ENCODE measurements at regions not wholly inside any gene's neighbourhood (a gene's known extent, or its start where the extent isn't known, plus 50 kb on each side); places are given as distances from the start of the nearest gene placed in this dataset.
"Not testable (repeated sequence)": the region's sequence is repeated elsewhere in the genome, so short reads cannot be mapped to it uniquely, and the experiment has no call there.

DNA sequence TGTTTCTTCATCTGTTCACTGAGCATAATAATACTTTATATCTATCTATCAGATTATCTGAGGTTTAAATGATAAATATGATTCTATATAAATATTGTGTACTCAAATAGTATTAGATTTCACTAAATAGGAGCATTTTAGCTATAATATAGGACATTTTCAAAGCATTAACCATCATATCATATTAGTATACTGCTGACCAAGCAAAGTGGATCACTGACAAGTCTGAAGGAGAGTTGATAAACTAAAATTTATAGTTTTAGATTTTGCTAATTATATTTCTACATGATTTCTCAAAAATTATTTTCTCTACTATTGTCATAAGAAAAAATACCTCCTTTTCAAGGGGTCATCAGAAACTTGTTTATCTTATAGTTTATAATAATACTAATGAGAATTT, 937.8 kb upstream of the LRATD1 start:
- Histone ChIP-seq H3K27ac (ENCODE audit: low read depth, low read length, poor library complexity, severe bottlenecking) (no peak overlapping the region), H3K4me2 (ENCODE audit: low read length) (no peak overlapping the region), H3K9me3 (ENCODE audit: low read length) (no peaks in the 10 kb centered on the region), H3K79me2 (ENCODE audit: insufficient read depth, low read depth, low read length) (no peaks in the 10 kb centered on the region), H3K4me3 (ENCODE audit: low read depth, low read length, poor library complexity, severe bottlenecking) (no peak overlapping the region), H2AFZ (ENCODE audit: low read length) (no peak overlapping the region), H3K9me2 (ENCODE audit: insufficient read depth, low read length) (no peaks in the 10 kb centered on the region), H4K20me1 (ENCODE audit: insufficient read depth, low read length) (no peaks in the 10 kb centered on the region), H3K36me3 (ENCODE audit: insufficient read depth, low read length) (no peaks in the 10 kb centered on the region), H3K4me1 (ENCODE audit: insufficient read depth, low read length, poor library complexity, severe bottlenecking) (no peaks in the 10 kb centered on the region)
- DNase-seq (ENCODE audit: low spot score) = no peak
- TF ChIP-seq, protein P1, sequence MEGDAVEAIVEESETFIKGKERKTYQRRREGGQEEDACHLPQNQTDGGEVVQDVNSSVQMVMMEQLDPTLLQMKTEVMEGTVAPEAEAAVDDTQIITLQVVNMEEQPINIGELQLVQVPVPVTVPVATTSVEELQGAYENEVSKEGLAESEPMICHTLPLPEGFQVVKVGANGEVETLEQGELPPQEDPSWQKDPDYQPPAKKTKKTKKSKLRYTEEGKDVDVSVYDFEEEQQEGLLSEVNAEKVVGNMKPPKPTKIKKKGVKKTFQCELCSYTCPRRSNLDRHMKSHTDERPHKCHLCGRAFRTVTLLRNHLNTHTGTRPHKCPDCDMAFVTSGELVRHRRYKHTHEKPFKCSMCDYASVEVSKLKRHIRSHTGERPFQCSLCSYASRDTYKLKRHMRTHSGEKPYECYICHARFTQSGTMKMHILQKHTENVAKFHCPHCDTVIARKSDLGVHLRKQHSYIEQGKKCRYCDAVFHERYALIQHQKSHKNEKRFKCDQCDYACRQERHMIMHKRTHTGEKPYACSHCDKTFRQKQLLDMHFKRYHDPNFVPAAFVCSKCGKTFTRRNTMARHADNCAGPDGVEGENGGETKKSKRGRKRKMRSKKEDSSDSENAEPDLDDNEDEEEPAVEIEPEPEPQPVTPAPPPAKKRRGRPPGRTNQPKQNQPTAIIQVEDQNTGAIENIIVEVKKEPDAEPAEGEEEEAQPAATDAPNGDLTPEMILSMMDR (conservative IDR thresholded peaks at IDR 0.05; ENCODE audit: low read length) = no peak
- TF ChIP-seq EZH2phosphoT487 (IDR thresholded peaks at IDR 0.05; ENCODE audit: borderline replicate concordance, low read depth, low read length) = no peak
- BruUV-seq (replicated peaks) = no TSS peak
- ChIA-PET CTCF (ENCODE audit: unreplicated experiment) (no interaction called here), POLR2A (no interaction called here)
- intact Hi-C loops (cut with micrococcal nuclease; ENCODE audit: unreplicated experiment) = no loop called here

DNA sequence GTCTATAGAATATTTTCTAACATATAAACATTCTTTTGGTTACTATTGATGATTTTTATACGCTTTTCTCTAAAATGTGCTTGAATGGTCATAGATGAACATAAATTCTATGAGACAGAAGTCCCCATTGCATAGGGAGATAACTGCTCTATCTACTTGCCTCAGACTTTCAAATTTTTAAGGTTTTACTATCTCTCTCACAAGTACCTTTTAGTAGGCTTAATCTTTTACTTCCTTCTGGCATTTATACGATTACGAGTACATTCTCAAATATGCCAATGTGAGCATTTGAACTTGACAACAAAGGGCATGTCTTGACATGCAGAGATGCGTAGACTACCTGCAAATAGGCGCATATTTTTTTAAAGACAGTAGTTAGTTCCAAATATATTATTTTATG, 935.9 kb upstream of the LRATD1 start:
- ChIA-PET POLR2A (no interaction called here), CTCF (ENCODE audit: unreplicated experiment) (no interaction called here)
- Histone ChIP-seq H3K9me2 (ENCODE audit: insufficient read depth, low read length) (no peaks in the 10 kb centered on the region), H3K27ac (ENCODE audit: low read depth, low read length, poor library complexity, severe bottlenecking) (no peak overlapping the region), H3K36me3 (ENCODE audit: insufficient read depth, low read length) (no peaks in the 10 kb centered on the region), H4K20me1 (ENCODE audit: insufficient read depth, low read length) (no peaks in the 10 kb centered on the region), H3K9me3 (ENCODE audit: low read length) (no peaks in the 10 kb centered on the region), H3K79me2 (ENCODE audit: insufficient read depth, low read depth, low read length) (no peaks in the 10 kb centered on the region), H2AFZ (ENCODE audit: low read length) (no peak overlapping the region), H3K4me3 (ENCODE audit: low read depth, low read length, poor library complexity, severe bottlenecking) (no peak overlapping the region), H3K4me2 (ENCODE audit: low read length) (no peak overlapping the region), H3K4me1 (ENCODE audit: insufficient read depth, low read length, poor library complexity, severe bottlenecking) (no peaks in the 10 kb centered on the region)
- intact Hi-C loops (cut with micrococcal nuclease; ENCODE audit: unreplicated experiment) = no loop called here
- TF ChIP-seq, protein P1 (conservative IDR thresholded peaks at IDR 0.05; ENCODE audit: low read length) = no peak
- TF ChIP-seq EZH2phosphoT487 (IDR thresholded peaks at IDR 0.05; ENCODE audit: borderline replicate concordance, low read depth, low read length) = no peak
- no TSS peak for BruUV-seq (replicated peaks)
- no peak for DNase-seq (ENCODE audit: low spot score)

DNA sequence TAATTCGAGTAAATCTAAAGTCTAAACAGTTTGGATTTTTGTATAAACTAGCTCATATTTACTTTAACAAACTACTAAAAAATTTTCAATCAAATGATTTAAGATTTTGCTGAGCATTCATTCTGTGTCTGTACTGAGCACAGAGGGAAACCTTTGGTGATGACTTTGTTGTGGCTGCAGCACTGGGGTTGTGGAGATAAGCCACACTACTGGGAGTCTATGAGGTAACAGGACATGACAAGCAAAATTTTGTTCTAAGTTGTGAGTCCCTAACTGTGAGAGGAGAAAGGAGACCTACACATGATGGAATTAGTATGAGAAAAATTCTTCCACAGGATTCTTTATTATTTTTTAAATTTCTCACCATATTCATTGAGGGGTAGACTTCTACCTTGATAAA, 933.7 kb upstream of the LRATD1 start:
- ChIA-PET CTCF (ENCODE audit: unreplicated experiment) (no interaction called here), POLR2A (interaction anchor here (0.6 to 0.9 kb wide), 2 partner anchors 9 to 91 kb away, joined by 3 to 4 read pairs; no protein-coding TSS in a partner anchor)
- H3K4me3 ChIP-seq (ENCODE audit: low read depth, low read length, poor library complexity, severe bottlenecking) = no peak overlapping the region
- no peaks in the 10 kb centered on the region for H3K36me3 ChIP-seq (ENCODE audit: insufficient read depth, low read length)
- intact Hi-C loops (cut with micrococcal nuclease; ENCODE audit: unreplicated experiment) = no loop called here
- H3K4me2 ChIP-seq (ENCODE audit: low read length) = no peak overlapping the region
- H4K20me1 ChIP-seq (ENCODE audit: insufficient read depth, low read length) = no peaks in the 10 kb centered on the region
- H3K9me3 ChIP-seq (ENCODE audit: low read length) = no peaks in the 10 kb centered on the region
- TF ChIP-seq, protein P1 (conservative IDR thresholded peaks at IDR 0.05; ENCODE audit: low read length) = no peak
- no peak for TF ChIP-seq EZH2phosphoT487 (IDR thresholded peaks at IDR 0.05; ENCODE audit: borderline replicate concordance, low read depth, low read length)
- no peak for DNase-seq (ENCODE audit: low spot score)
- H3K4me1 ChIP-seq (ENCODE audit: insufficient read depth, low read length, poor library complexity, severe bottlenecking) = no peaks in the 10 kb centered on the region
- H2AFZ ChIP-seq (ENCODE audit: low read length) = no peak overlapping the region
- no peak overlapping the region for H3K27ac ChIP-seq (ENCODE audit: low read depth, low read length, poor library complexity, severe bottlenecking)
- H3K79me2 ChIP-seq (ENCODE audit: insufficient read depth, low read depth, low read length) = no peaks in the 10 kb centered on the region
- BruUV-seq (replicated peaks) = no TSS peak
- no peaks in the 10 kb centered on the region for H3K9me2 ChIP-seq (ENCODE audit: insufficient read depth, low read length)

DNA sequence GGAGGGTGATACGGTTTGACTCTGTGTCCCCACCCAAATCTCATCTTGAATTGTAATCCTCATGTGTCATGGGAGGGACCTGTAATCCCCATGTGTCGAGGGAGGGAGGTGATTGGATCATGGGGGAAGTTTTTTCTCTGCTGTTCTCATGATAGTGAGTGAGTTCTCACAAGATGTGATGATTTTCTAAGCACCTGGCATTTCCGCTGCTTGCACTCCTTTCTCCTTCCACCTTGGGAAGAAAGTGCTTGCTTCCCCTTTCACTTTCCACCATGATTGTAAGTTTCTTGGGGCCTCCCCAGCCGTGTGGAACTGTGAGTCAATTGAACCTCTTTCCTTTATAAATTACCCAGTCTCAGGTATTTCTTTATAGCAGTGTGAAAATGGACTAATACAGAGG, 932.6 kb upstream of the LRATD1 start:
- H3K27ac ChIP-seq (ENCODE audit: low read depth, low read length, poor library complexity, severe bottlenecking); DNase-seq (ENCODE audit: low spot score); CTCF ChIA-PET (ENCODE audit: unreplicated experiment); H3K9me3 ChIP-seq (ENCODE audit: low read length); H3K79me2 ChIP-seq (ENCODE audit: insufficient read depth, low read depth, low read length); intact Hi-C loops (cut with micrococcal nuclease; ENCODE audit: unreplicated experiment); H3K4me2 ChIP-seq (ENCODE audit: low read length); POLR2A ChIA-PET; H3K4me1 ChIP-seq (ENCODE audit: insufficient read depth, low read length, poor library complexity, severe bottlenecking); H3K9me2 ChIP-seq (ENCODE audit: insufficient read depth, low read length); BruUV-seq (replicated peaks); H4K20me1 ChIP-seq (ENCODE audit: insufficient read depth, low read length); H2AFZ ChIP-seq (ENCODE audit: low read length); H3K4me3 ChIP-seq (ENCODE audit: low read depth, low read length, poor library complexity, severe bottlenecking); H3K36me3 ChIP-seq (ENCODE audit: insufficient read depth, low read length): not testable (repeated sequence)
